ENCODE measurements at regions not wholly inside any gene's neighbourhood (a gene's known extent, or its start where the extent isn't known, plus 50 kb on each side); places are given as distances from the start of the nearest gene placed in this dataset.

DNA sequence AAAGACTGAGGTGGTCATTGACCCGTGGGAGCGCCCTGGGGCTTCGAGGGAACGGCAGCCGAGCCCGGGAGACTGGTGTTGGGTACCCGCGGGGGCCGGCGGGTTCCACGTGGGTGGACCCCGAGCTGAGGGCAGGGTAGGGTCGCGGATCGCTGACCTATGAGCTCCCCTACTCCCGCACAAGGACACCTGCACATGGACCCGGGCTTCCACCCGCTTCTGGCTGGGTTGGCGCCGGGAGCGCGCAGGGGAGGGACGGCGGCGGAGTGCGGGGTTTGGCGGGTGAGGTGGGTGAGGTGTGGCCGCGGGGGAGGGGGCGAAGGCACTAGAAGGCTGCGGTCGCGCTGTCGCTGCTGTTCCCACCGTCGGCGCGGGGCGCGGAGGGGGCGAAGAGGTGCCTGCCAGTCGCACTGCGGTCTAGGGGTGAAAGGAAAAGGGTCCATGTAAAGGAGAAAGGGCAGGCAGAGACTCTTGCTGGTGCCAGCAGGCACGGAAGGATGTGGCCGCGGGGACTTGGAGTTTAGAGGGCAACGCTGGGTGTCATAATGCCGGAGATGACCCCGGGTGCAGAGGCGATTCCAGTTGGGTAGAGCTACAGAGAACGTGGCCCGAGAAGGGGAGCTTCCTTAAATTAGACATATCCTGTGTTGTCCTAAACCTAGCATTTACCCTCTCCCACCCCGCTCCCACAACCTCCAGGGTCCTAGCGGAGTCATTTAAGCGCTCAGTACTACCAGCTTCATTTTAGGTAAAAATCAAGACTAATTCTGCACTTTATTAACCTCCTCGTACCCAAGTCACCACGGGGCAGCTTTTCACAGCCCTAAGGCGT, 245.9 kb upstream of the TOPAZ1 start:
- H3K27ac ChIP-seq (ENCODE audit: low read length): no peak overlapping the region
- Mint-ChIP-seq H3K4me3 (peak overlapping the region; percentile 70), H3K27me3 (ENCODE audit: low read depth in 2 of 2) (peaks cover 72 to 74% of the 10 kb centered on the region in 2 donors), H3K27ac (no peak overlapping the region), H3K4me1 (peaks cover 12 to 42% of the 10 kb centered on the region in 2 donors), H3K9me3 (peaks cover 2 to 5% of the 10 kb centered on the region in 2 donors), H3K36me3 (peaks cover 4% of the 10 kb centered on the region)
- intact Hi-C loops (cut with micrococcal nuclease): no loop called here
- TF ChIP-seq, protein P1, sequence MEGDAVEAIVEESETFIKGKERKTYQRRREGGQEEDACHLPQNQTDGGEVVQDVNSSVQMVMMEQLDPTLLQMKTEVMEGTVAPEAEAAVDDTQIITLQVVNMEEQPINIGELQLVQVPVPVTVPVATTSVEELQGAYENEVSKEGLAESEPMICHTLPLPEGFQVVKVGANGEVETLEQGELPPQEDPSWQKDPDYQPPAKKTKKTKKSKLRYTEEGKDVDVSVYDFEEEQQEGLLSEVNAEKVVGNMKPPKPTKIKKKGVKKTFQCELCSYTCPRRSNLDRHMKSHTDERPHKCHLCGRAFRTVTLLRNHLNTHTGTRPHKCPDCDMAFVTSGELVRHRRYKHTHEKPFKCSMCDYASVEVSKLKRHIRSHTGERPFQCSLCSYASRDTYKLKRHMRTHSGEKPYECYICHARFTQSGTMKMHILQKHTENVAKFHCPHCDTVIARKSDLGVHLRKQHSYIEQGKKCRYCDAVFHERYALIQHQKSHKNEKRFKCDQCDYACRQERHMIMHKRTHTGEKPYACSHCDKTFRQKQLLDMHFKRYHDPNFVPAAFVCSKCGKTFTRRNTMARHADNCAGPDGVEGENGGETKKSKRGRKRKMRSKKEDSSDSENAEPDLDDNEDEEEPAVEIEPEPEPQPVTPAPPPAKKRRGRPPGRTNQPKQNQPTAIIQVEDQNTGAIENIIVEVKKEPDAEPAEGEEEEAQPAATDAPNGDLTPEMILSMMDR (IDR thresholded peaks at IDR 0.05): no peak
- H3K9me3 ChIP-seq (ENCODE audit: control insufficient read depth, insufficient read depth, low read length): no peaks in the 10 kb centered on the region
- DNase-seq (no peak), ATAC-seq (peak in 1 of 3 donors; percentile 21)
- no peak overlapping the region for H3K4me3 ChIP-seq (ENCODE audit: low read length)
- H3K36me3 ChIP-seq (ENCODE audit: control insufficient read depth, insufficient read depth, low read length): no peaks in the 10 kb centered on the region
- H3K27me3 ChIP-seq (ENCODE audit: control insufficient read depth, insufficient read depth, low read length): peaks cover 74% of the 10 kb centered on the region
- WGBS (ENCODE audit: insufficient coverage): 1% methylated on average over 58 of the region's 58 CpGs
- peaks cover 49% of the 10 kb centered on the region for H3K4me1 ChIP-seq (ENCODE audit: control insufficient read depth, insufficient read depth, low read length)

DNA sequence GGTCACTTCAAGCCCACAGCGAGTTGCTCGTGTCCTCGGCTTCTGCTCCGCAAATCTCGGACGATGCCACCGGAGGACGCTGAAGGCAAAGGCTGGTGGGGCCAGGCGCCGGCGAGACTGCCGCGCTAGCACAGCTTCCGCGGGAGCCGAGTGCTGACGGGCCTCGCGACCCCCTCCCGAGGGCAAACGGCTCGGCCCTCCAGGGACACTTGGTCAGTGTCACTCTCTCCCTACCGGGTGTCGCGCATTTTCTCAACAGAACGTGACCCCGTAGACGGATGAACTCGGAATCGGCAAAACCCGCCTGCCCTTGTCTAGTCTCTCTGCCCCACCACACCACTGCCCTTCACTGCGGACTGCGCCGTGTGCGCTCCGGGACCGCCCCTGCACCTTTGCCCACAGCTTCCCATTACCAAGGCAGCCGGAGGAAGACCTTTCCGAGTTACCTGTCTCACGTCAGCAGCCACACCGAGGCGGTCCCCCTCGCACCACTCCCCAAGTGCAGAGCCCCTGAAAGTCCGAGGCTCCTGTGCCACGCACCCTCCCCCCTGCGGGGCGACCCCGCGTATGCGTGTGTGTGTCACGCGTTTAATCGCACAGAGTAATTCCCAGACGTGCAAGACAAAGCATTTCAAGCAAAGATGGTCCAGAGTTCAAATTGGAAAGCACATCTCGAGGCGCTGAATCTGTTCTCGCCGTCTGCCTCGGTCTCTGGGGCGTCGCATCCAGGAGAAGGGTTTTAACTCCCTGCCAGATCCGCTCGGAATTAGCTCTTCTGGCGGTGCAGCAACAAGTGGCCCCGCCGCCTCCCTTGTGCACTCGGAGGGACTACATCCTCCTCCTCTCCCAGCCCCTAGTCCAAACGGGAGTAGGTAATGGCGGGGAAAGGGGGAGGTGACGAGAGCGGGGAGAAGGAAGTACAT, 245.0 kb upstream of the TOPAZ1 start:
- Histone ChIP-seq H3K27me3 (ENCODE audit: control insufficient read depth, insufficient read depth, low read length) (peaks cover 71% of the 10 kb centered on the region), H3K4me1 (ENCODE audit: control insufficient read depth, insufficient read depth, low read length) (peaks cover 49% of the 10 kb centered on the region), H3K4me3 (ENCODE audit: low read length) (peak overlapping the region; percentile 8), H3K27ac (ENCODE audit: low read length) (no peak overlapping the region), H3K36me3 (ENCODE audit: control insufficient read depth, insufficient read depth, low read length) (no peaks in the 10 kb centered on the region), H3K9me3 (ENCODE audit: control insufficient read depth, insufficient read depth, low read length) (no peaks in the 10 kb centered on the region)
- Mint-ChIP-seq H3K27me3 (ENCODE audit: low read depth in 2 of 2) (peaks cover 71 to 75% of the 10 kb centered on the region in 2 donors), H3K27ac (no peak overlapping the region), H3K9me3 (no peaks in the 10 kb centered on the region), H3K36me3 (no peaks in the 10 kb centered on the region), H3K4me1 (peaks cover 12 to 42% of the 10 kb centered on the region in 2 donors), H3K4me3 (peak overlapping the region; percentile 73)
- TF ChIP-seq, protein P1 (IDR thresholded peaks at IDR 0.05): no peak
- WGBS (ENCODE audit: insufficient coverage): 1% methylated on average over 67 of the region's 71 CpGs
- intact Hi-C loops (cut with micrococcal nuclease): no loop called here
- no peak for ATAC-seq
- DNase-seq: peak in 1 of 2 donors; percentile 24

DNA sequence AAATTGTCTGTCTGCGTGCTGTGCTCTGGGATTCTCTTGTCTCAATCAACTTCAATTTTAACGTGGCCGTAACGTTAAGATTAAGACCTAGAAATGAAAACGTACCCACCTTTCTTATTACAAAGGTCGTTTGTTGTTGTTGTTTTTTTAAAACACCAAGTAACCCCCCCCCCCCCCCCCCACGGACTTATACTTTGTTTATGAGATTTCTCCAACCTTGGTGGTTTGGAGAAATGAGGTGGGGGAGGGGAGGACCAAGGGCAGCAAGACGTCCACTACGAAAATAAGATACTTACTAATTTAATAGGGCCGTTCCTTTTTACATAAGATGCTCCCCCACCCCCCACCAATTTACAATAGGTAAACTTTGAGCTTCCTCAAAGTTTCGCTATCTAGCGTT, 244.4 kb upstream of the TOPAZ1 start:
- Mint-ChIP-seq H3K9me3 (no peaks in the 10 kb centered on the region), H3K27me3 (ENCODE audit: low read depth in 2 of 2) (peaks cover 71 to 72% of the 10 kb centered on the region in 2 donors), H3K36me3 (no peaks in the 10 kb centered on the region), H3K27ac (no peak overlapping the region), H3K4me1 (peaks cover 12 to 42% of the 10 kb centered on the region in 2 donors), H3K4me3 (no peak overlapping the region)
- ATAC-seq: no peak
- Histone ChIP-seq H3K9me3 (ENCODE audit: control insufficient read depth, insufficient read depth, low read length) (no peaks in the 10 kb centered on the region), H3K36me3 (ENCODE audit: control insufficient read depth, insufficient read depth, low read length) (no peaks in the 10 kb centered on the region), H3K4me1 (ENCODE audit: control insufficient read depth, insufficient read depth, low read length) (peaks cover 49% of the 10 kb centered on the region), H3K4me3 (ENCODE audit: low read length) (no peak overlapping the region), H3K27ac (ENCODE audit: low read length) (no peak overlapping the region), H3K27me3 (ENCODE audit: control insufficient read depth, insufficient read depth, low read length) (peaks cover 71% of the 10 kb centered on the region)
- TF ChIP-seq, protein P1 (IDR thresholded peaks at IDR 0.05): no peak
- DNase-seq: no peak
- intact Hi-C loops (cut with micrococcal nuclease): no loop called here
- 5% methylated on average over 5 of the region's 12 CpGs for WGBS (ENCODE audit: insufficient coverage)
